ENCODE measurements at regions not wholly inside any gene's neighbourhood (a gene's known extent, or its start where the extent isn't known, plus 50 kb on each side); places are given as distances from the start of the nearest gene placed in this dataset.

DNA sequence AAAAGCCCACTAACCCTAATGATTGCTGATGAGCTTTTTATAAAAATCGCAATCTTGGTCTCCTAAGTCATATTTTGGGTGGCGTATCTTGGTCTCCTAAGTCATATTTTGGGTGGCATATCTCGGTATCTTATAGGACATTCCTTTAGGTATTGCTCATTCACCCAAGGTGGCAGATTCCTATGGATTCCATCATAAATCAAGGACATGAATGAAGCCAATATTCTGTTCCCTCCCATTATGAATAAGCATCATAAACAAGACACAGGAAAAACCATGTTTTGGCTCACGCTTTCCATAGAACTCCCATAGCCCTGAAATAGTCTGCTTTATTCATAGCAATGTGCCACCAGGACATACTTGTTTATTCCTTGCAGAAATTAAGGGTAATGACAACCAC is 95.0 kb upstream of the CD99 start:
- Histone ChIP-seq H3K27me3 (ENCODE audit: low read length) (no peaks in the 10 kb centered on the region), H3K9ac (ENCODE audit: low read length) (no peak overlapping the region), H3K27ac (ENCODE audit: low read length) (no peak overlapping the region), H4K20me1 (ENCODE audit: insufficient read depth, low read depth, low read length) (0 out of 2 replicates have a peak, but pooled peaks cover 3% of the 10 kb centered on the region), H3K4me2 (ENCODE audit: low read depth, low read length, poor library complexity, severe bottlenecking) (no peak overlapping the region), H2AFZ (ENCODE audit: low read length) (no peak overlapping the region), H3K4me1 (ENCODE audit: low read length) (no peaks in the 10 kb centered on the region), H3K36me3 (ENCODE audit: insufficient read depth, low read length) (0 out of 2 replicates have a peak, but pooled peaks cover 2% of the 10 kb centered on the region), H3K4me3 (ENCODE audit: low read length) (no peak overlapping the region), H3K9me3 (ENCODE audit: low read length) (no peaks in the 10 kb centered on the region), H3K9me2 (replicated peaks; ENCODE audit: insufficient read depth, low read length) (no peaks in the 10 kb centered on the region), H3K79me2 (ENCODE audit: low read length) (no peaks in the 10 kb centered on the region)
- DNase-seq, result no peak

DNA sequence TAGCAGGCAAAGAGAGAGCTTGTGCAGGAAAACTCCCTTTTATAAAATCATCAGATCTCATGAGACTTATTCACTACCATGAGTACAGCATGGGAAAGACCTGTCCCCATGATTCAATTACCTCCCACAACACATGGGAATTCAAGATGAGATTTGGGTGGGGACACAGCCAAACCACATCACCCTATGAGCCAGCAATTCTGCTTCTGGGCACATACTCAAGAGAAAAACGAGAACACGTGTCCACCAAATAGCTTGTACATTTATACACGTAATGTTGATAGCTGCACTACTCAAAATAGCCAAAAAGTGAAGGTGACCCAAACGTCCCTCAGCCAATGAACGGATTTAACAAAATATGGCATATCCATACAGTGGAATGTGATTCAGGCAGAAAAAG is 94.5 kb upstream of the DHRSX start:
- H3K4me2 ChIP-seq (ENCODE audit: low read depth, low read length, poor library complexity, severe bottlenecking), result no peak overlapping the region
- no peak for DNase-seq
- no peak overlapping the region for H3K4me3 ChIP-seq (ENCODE audit: low read length)
- H3K9ac ChIP-seq (ENCODE audit: low read length), result no peak overlapping the region
- no peaks in the 10 kb centered on the region for H3K4me1 ChIP-seq (ENCODE audit: low read length)
- no peak overlapping the region for H2AFZ ChIP-seq (ENCODE audit: low read length)
- 0 out of 2 replicates have a peak, but pooled peaks cover 3% of the 10 kb centered on the region for H4K20me1 ChIP-seq (ENCODE audit: insufficient read depth, low read depth, low read length)
- 0 out of 2 replicates have a peak, but pooled peaks cover 2% of the 10 kb centered on the region for H3K36me3 ChIP-seq (ENCODE audit: insufficient read depth, low read length)
- no peaks in the 10 kb centered on the region for H3K9me2 ChIP-seq (replicated peaks; ENCODE audit: insufficient read depth, low read length)
- H3K79me2 ChIP-seq (ENCODE audit: low read length), result no peaks in the 10 kb centered on the region
- H3K27ac ChIP-seq (ENCODE audit: low read length), result no peak overlapping the region
- no peaks in the 10 kb centered on the region for H3K27me3 ChIP-seq (ENCODE audit: low read length)
- H3K9me3 ChIP-seq (ENCODE audit: low read length), result no peaks in the 10 kb centered on the region

DNA sequence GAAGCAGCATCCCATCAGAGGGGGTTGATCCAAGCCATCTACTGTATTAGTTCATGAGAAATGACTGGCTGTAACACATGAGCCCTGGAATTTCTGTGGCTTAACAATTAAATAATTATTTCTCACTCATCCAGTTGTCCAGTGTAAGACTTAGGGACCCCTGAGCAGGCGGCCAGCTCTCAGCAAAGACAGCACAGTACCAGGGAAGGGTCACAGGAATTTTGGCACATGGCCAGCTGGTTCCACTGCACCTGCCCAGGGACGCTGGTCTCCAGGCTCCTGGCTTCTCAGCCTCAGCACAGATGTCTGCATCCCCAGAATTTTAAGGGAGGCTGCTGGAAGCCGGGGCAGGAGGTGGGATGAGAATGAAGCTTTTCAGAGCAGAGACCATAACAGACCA is 93.7 kb upstream of the DHRSX start:
- Histone ChIP-seq H3K27ac (ENCODE audit: low read length) (no peak overlapping the region), H3K9me3 (ENCODE audit: low read length) (no peaks in the 10 kb centered on the region), H3K9me2 (replicated peaks; ENCODE audit: insufficient read depth, low read length) (no peaks in the 10 kb centered on the region), H3K36me3 (ENCODE audit: insufficient read depth, low read length) (0 out of 2 replicates have a peak, but pooled peaks cover 2% of the 10 kb centered on the region), H3K27me3 (ENCODE audit: low read length) (no peaks in the 10 kb centered on the region), H3K4me1 (ENCODE audit: low read length) (no peaks in the 10 kb centered on the region), H4K20me1 (ENCODE audit: insufficient read depth, low read depth, low read length) (0 out of 2 replicates have a peak, but pooled peaks cover 3% of the 10 kb centered on the region), H3K9ac (ENCODE audit: low read length) (no peak overlapping the region), H3K79me2 (ENCODE audit: low read length) (no peaks in the 10 kb centered on the region), H3K4me2 (ENCODE audit: low read depth, low read length, poor library complexity, severe bottlenecking) (no peak overlapping the region), H3K4me3 (ENCODE audit: low read length) (no peak overlapping the region), H2AFZ (ENCODE audit: low read length) (no peak overlapping the region)
- no peak for DNase-seq

DNA sequence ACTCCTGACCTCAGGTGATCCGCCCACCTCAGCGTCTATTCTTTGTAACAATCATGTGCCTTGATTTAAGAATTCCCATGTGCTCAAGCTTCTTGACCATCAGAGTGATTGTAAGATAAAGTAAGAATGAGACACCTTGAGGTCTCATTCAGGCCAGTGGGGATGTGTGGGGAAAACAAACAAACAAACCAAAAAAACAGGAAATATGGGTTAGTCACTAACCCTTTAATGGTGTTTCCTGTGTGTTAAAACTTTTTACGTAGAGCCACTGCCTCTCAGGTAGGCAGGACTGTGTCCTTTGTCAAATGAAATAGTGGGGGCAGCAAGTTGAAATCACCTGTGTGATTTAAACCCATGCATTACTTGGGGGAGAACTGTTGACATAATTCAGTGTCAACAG is 91.5 kb upstream of the DHRSX start:
- H3K4me2 ChIP-seq (ENCODE audit: low read depth, low read length, poor library complexity, severe bottlenecking), result no peak overlapping the region

DNA sequence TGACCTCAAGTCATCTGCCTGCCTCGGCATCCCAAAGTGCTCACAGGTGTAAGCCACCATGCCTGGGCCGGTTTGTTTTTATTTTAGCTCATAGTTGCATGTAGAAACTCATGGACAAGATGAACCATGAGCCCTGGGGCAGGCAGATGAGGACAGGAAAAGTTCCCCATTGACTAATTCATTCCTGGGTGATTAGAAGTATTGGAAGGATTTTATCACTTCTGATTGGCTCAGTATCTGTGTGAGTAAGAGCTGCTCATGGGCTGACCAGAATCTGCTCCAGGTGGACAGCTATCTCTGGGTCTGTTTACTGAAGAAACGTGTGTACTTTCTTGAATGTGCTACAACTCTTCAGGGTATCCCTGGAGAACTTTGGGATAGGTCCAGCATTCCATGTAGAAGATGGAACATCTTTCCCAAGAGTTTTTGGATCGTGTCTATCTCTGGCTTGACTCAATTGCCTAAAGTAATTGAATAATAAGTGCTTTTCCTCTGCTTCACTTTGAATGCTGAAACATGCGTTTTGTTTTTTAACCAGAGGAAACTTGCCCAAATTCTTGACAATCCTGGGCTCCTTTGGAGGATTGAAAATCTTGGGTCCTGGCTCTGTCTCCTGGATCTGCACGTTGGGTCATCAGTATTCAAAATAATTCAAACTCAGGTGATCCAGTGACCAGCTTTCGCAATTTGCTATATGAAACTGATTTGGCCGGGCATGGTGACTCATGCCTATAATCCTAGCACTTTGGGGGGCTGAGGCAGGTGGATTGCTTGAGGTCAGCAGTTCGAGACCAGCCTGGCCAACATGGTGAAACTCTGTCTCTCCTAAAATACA is 88.6 kb upstream of the DHRSX start:
- Histone ChIP-seq H3K27ac (ENCODE audit: low read length) (no peak overlapping the region), H3K9ac (ENCODE audit: low read length) (no peak overlapping the region), H4K20me1 (ENCODE audit: insufficient read depth, low read depth, low read length) (0 out of 2 replicates have a peak, but pooled peaks cover 3% of the 10 kb centered on the region), H2AFZ (ENCODE audit: low read length) (no peak overlapping the region), H3K4me1 (ENCODE audit: low read length) (no peaks in the 10 kb centered on the region), H3K36me3 (ENCODE audit: insufficient read depth, low read length) (no peaks in the 10 kb centered on the region), H3K9me3 (ENCODE audit: low read length) (no peaks in the 10 kb centered on the region), H3K27me3 (ENCODE audit: low read length) (no peaks in the 10 kb centered on the region), H3K4me3 (ENCODE audit: low read length) (no peak overlapping the region), H3K79me2 (ENCODE audit: low read length) (no peaks in the 10 kb centered on the region), H3K9me2 (replicated peaks; ENCODE audit: insufficient read depth, low read length) (no peaks in the 10 kb centered on the region), H3K4me2 (ENCODE audit: low read depth, low read length, poor library complexity, severe bottlenecking) (no peak overlapping the region)
- no peak for DNase-seq

More for the DNA sequence above, 91.5 kb upstream of the DHRSX start:
- Histone ChIP-seq H3K4me1 (ENCODE audit: low read length) (no peaks in the 10 kb centered on the region), H4K20me1 (ENCODE audit: insufficient read depth, low read depth, low read length) (0 out of 2 replicates have a peak, but pooled peaks cover 3% of the 10 kb centered on the region), H3K9me2 (replicated peaks; ENCODE audit: insufficient read depth, low read length) (no peaks in the 10 kb centered on the region), H3K4me3 (ENCODE audit: low read length) (no peak overlapping the region), H3K9me3 (ENCODE audit: low read length) (no peaks in the 10 kb centered on the region), H3K27me3 (ENCODE audit: low read length) (no peaks in the 10 kb centered on the region), H3K79me2 (ENCODE audit: low read length) (no peaks in the 10 kb centered on the region), H3K27ac (ENCODE audit: low read length) (no peak overlapping the region), H3K9ac (ENCODE audit: low read length) (no peak overlapping the region), H3K36me3 (ENCODE audit: insufficient read depth, low read length) (0 out of 2 replicates have a peak, but pooled peaks cover 2% of the 10 kb centered on the region), H2AFZ (ENCODE audit: low read length) (no peak overlapping the region)
- peak; percentile 19 for DNase-seq

DNA sequence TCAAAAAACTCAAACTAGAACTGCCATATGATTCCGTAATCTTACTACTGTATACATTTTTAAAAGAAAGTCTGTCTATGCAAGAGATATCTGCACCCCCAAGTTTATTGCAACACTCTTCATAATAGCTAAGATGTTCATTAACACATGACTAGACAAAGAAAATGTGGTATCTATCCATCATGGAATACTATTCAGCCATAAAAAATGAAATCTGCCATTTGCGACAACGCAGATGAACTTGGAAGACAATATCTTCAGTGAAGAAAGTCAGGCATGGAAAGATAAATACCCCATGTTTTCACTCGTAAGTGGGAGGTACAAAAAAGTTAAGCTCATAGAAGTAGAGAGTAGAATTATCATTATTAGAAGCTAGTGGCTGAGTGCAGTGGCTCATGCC is 87.3 kb upstream of the DHRSX start:
- Histone ChIP-seq H3K36me3 (ENCODE audit: insufficient read depth, low read length) (no peaks in the 10 kb centered on the region), H3K9ac (ENCODE audit: low read length) (no peak overlapping the region), H3K4me1 (ENCODE audit: low read length) (no peaks in the 10 kb centered on the region), H3K4me3 (ENCODE audit: low read length) (no peak overlapping the region), H2AFZ (ENCODE audit: low read length) (no peak overlapping the region), H3K27me3 (ENCODE audit: low read length) (no peaks in the 10 kb centered on the region), H4K20me1 (ENCODE audit: insufficient read depth, low read depth, low read length) (0 out of 2 replicates have a peak, but pooled peaks cover 1% of the 10 kb centered on the region), H3K27ac (ENCODE audit: low read length) (no peak overlapping the region), H3K9me2 (replicated peaks; ENCODE audit: insufficient read depth, low read length) (no peaks in the 10 kb centered on the region), H3K9me3 (ENCODE audit: low read length) (no peaks in the 10 kb centered on the region), H3K79me2 (ENCODE audit: low read length) (no peaks in the 10 kb centered on the region), H3K4me2 (ENCODE audit: low read depth, low read length, poor library complexity, severe bottlenecking) (no peak overlapping the region)
- DNase-seq, result no peak

DNA sequence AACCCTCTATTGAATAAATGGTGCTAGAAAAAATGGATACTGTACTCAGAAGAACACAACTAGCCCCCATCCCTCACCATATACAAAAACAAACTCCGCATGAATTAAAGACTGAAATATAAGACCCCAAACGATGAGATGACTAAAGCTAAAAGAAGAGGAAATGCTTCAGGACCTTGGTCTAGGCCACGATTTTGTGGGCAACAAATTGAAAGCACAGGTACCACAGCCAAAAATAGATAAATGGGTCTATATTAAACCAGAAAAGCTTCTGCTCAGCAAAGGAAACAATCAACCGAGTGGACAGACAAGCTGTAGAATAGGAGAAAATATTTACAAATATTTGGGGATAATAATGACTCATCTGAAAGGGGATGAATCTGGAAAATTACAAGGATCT is 86.4 kb upstream of the DHRSX start:
- H3K4me1 ChIP-seq (ENCODE audit: low read length), result no peaks in the 10 kb centered on the region
- no peak overlapping the region for H3K27ac ChIP-seq (ENCODE audit: low read length)
- no peaks in the 10 kb centered on the region for H3K36me3 ChIP-seq (ENCODE audit: insufficient read depth, low read length)
- no peak for DNase-seq
- H2AFZ ChIP-seq (ENCODE audit: low read length), result no peak overlapping the region
- H3K79me2 ChIP-seq (ENCODE audit: low read length), result no peaks in the 10 kb centered on the region
- H3K4me2 ChIP-seq (ENCODE audit: low read depth, low read length, poor library complexity, severe bottlenecking), result no peak overlapping the region
- H3K4me3 ChIP-seq (ENCODE audit: low read length), result no peak overlapping the region
- H3K9ac ChIP-seq (ENCODE audit: low read length), result no peak overlapping the region
- no peaks in the 10 kb centered on the region for H4K20me1 ChIP-seq (ENCODE audit: insufficient read depth, low read depth, low read length)
- no peaks in the 10 kb centered on the region for H3K27me3 ChIP-seq (ENCODE audit: low read length)
- H3K9me2 ChIP-seq (replicated peaks; ENCODE audit: insufficient read depth, low read length), result no peaks in the 10 kb centered on the region
- H3K9me3 ChIP-seq (ENCODE audit: low read length), result no peaks in the 10 kb centered on the region

DNA sequence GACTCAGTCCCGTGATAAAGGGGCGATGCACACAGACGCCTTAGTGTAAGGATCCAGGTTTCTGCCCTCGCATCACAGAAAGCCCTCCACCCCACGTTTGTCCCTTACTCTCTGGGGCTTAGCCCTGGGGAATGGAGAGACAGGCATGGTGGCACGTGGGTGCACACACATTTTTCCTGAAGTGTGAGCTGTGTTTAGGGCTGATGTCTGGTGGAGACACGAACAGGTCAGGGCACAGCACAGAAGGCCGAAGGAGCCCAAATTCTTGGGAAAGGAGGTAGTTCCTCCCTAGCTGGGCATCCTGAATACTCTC is 84.3 kb upstream of the DHRSX start:
- no peaks in the 10 kb centered on the region for H3K79me2 ChIP-seq (ENCODE audit: low read length)
- H3K27me3 ChIP-seq (ENCODE audit: low read length), result no peaks in the 10 kb centered on the region
- no peak overlapping the region for H3K4me3 ChIP-seq (ENCODE audit: low read length)
- DNase-seq, result no peak
- no peak overlapping the region for H2AFZ ChIP-seq (ENCODE audit: low read length)
- H3K27ac ChIP-seq (ENCODE audit: low read length), result no peak overlapping the region
- no peaks in the 10 kb centered on the region for H4K20me1 ChIP-seq (ENCODE audit: insufficient read depth, low read depth, low read length)
- no peaks in the 10 kb centered on the region for H3K9me3 ChIP-seq (ENCODE audit: low read length)
- no peaks in the 10 kb centered on the region for H3K36me3 ChIP-seq (ENCODE audit: insufficient read depth, low read length)
- H3K4me1 ChIP-seq (ENCODE audit: low read length), result no peaks in the 10 kb centered on the region
- H3K9me2 ChIP-seq (replicated peaks; ENCODE audit: insufficient read depth, low read length), result no peaks in the 10 kb centered on the region
- no peak overlapping the region for H3K9ac ChIP-seq (ENCODE audit: low read length)
- H3K4me2 ChIP-seq (ENCODE audit: low read depth, low read length, poor library complexity, severe bottlenecking), result no peak overlapping the region
